ENCODE measurements at regions not wholly inside any gene's neighbourhood (a gene's known extent, or its start where the extent isn't known, plus 50 kb on each side); places are given as distances from the start of the nearest gene placed in this dataset.

DNA sequence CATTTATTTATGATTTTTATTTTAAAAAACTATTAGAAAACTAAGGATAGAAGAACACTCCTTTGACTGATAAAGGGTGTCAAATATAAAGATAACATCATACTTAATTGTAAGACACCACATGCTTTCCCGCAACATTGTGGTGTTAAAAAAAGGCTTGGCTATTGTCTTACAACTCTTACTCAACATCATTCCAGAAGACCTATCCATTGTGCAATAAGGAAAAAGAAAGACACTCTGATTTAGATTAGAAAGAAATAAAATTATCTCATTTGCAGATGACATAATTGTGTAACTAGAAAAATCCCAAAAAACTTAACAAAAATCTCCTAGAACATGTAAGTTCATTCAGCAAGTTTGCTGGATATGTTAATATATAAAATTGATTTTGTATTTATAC lies 296.7 kb upstream of the GNAI1 start:
- no TSS peak for BruUV-seq (replicated peaks)

GRCh38 chr7:79833616-79834015 lies 301.0 kb upstream of the GNAI1 start:
- no peaks in the 10 kb centered on the region for H3K9me1 ChIP-seq (replicated peaks; ENCODE audit: control insufficient read depth, extremely low read depth, insufficient read depth, low read length)
- DNase-seq (ENCODE audit: low read depth, low spot score) (no peak), FAIRE-seq (no peak)
- H3K27me3 ChIP-seq (ENCODE audit: control insufficient read depth in 2 of 2, insufficient read depth in 2 of 2, low read length in 2 of 2), result no peaks in the 10 kb centered on the region
- dilution Hi-C loops (cut with MboI; ENCODE audit: extremely low pct_ligation_motif_present, low sequenced_read_pairs), result no loop called here
- intact Hi-C loops (cut with micrococcal nuclease), result no loop called here
- no peak overlapping the region for H2AFZ ChIP-seq (ENCODE audit: low read depth, low read length)
- TF ChIP-seq POLR2AphosphoS5 (IDR thresholded peaks at IDR 0.05; ENCODE audit: insufficient read depth, low read depth, low read length) (no peak), CTCF (IDR thresholded peaks at IDR 0.05; ENCODE audit: extremely low read depth in 1 of 2, insufficient read depth in 1 of 2, low read depth in 1 of 2, low read length in 2 of 2) (no peak), GATA2 (IDR thresholded peaks at IDR 0.05; ENCODE audit: insufficient read depth, insufficient read length, low read depth, low read length) (no peak), FOS (IDR thresholded peaks at IDR 0.05; ENCODE audit: borderline replicate concordance, insufficient read depth, low read length) (no peak), EZH2 (IDR thresholded peaks at IDR 0.05; ENCODE audit: borderline replicate concordance, low read depth, low read length, severe bottlenecking) (no peak), MAX (IDR thresholded peaks at IDR 0.05; ENCODE audit: insufficient read depth, insufficient read length) (no peak), POLR2A (IDR thresholded peaks at IDR 0.05; ENCODE audit: low read depth, low read length) (no peak), JUN (IDR thresholded peaks at IDR 0.05; ENCODE audit: borderline replicate concordance, insufficient read depth, insufficient read length, low read depth) (no peak), MYC (IDR thresholded peaks at IDR 0.05; ENCODE audit: low read depth, low read length) (no peak)
- no peak overlapping the region for H3K27ac ChIP-seq (ENCODE audit: insufficient read depth, low read depth, low read length)
- H3K4me2 ChIP-seq (ENCODE audit: insufficient read depth, low read length), result no peak overlapping the region
- no peak overlapping the region for H3K9ac ChIP-seq (replicated peaks; ENCODE audit: extremely low read depth, insufficient read depth, low read length)
- BruUV-seq (replicated peaks), result no TSS peak
- no peaks in the 10 kb centered on the region for H3K36me3 ChIP-seq (ENCODE audit: control insufficient read depth in 2 of 2, extremely low read depth in 1 of 2, insufficient read depth in 2 of 2, low read length in 2 of 2)
- H3K79me2 ChIP-seq (ENCODE audit: control insufficient read depth, insufficient read depth, low read length), result no peaks in the 10 kb centered on the region
- H4K20me1 ChIP-seq (replicated peaks; ENCODE audit: control insufficient read depth, extremely low read depth, insufficient read depth, low read length), result no peaks in the 10 kb centered on the region
- ChIA-PET POLR2A (no interaction called here), CTCF (no interaction called here)
- no peaks in the 10 kb centered on the region for H3K4me1 ChIP-seq (ENCODE audit: control insufficient read depth, extremely low read depth, insufficient read depth, low read length)
- no peak overlapping the region for H3K4me3 ChIP-seq (replicated peaks in 1 of 3; ENCODE audit: insufficient read depth in 1 of 3, low read depth in 1 of 3, low read length in 3 of 3)
- no peaks in the 10 kb centered on the region for H3K9me3 ChIP-seq (replicated peaks; ENCODE audit: control insufficient read depth, insufficient read depth, low read length)

More for the DNA sequence above, 296.7 kb upstream of the GNAI1 start:
- POLR2A ChIA-PET, result no interaction called here
- no peak overlapping the region for H3K4me3 ChIP-seq (replicated peaks in 1 of 3; ENCODE audit: insufficient read depth in 1 of 3, low read depth in 1 of 3, low read length in 3 of 3)
- no peaks in the 10 kb centered on the region for H4K20me1 ChIP-seq (replicated peaks; ENCODE audit: control insufficient read depth, extremely low read depth, insufficient read depth, low read length)
- no peaks in the 10 kb centered on the region for H3K36me3 ChIP-seq (ENCODE audit: control insufficient read depth in 2 of 2, extremely low read depth in 1 of 2, insufficient read depth in 2 of 2, low read length in 2 of 2)
- no peak overlapping the region for H3K27ac ChIP-seq (ENCODE audit: insufficient read depth, low read depth, low read length)
- H2AFZ ChIP-seq (ENCODE audit: low read depth, low read length), result no peak overlapping the region
- no peaks in the 10 kb centered on the region for H3K9me3 ChIP-seq (replicated peaks; ENCODE audit: control insufficient read depth, insufficient read depth, low read length)
- no peak overlapping the region for H3K9ac ChIP-seq (replicated peaks; ENCODE audit: extremely low read depth, insufficient read depth, low read length)
- dilution Hi-C loops (cut with MboI; ENCODE audit: extremely low pct_ligation_motif_present, low sequenced_read_pairs) (no loop called here), intact Hi-C loops (cut with micrococcal nuclease) (no loop called here)
- H3K79me2 ChIP-seq (ENCODE audit: control insufficient read depth, insufficient read depth, low read length), result no peaks in the 10 kb centered on the region
- no peak for TF ChIP-seq FOS (IDR thresholded peaks at IDR 0.05; ENCODE audit: borderline replicate concordance, insufficient read depth, low read length)
- TF ChIP-seq GATA2 (IDR thresholded peaks at IDR 0.05; ENCODE audit: insufficient read depth, insufficient read length, low read depth, low read length), result no peak
- TF ChIP-seq CTCF (IDR thresholded peaks at IDR 0.05; ENCODE audit: extremely low read depth in 1 of 2, insufficient read depth in 1 of 2, low read depth in 1 of 2, low read length in 2 of 2), result no peak
- no peak for TF ChIP-seq POLR2A (IDR thresholded peaks at IDR 0.05; ENCODE audit: low read depth, low read length)
- no peak for TF ChIP-seq JUN (IDR thresholded peaks at IDR 0.05; ENCODE audit: borderline replicate concordance, insufficient read depth, insufficient read length, low read depth)
- no peak for DNase-seq (ENCODE audit: low read depth, low spot score)
- CTCF ChIA-PET, result no interaction called here
- no peaks in the 10 kb centered on the region for H3K9me1 ChIP-seq (replicated peaks; ENCODE audit: control insufficient read depth, extremely low read depth, insufficient read depth, low read length)
- no peak overlapping the region for H3K4me2 ChIP-seq (ENCODE audit: insufficient read depth, low read length)
- H3K4me1 ChIP-seq (ENCODE audit: control insufficient read depth, extremely low read depth, insufficient read depth, low read length), result no peaks in the 10 kb centered on the region
- H3K27me3 ChIP-seq (ENCODE audit: control insufficient read depth in 2 of 2, insufficient read depth in 2 of 2, low read length in 2 of 2), result no peaks in the 10 kb centered on the region
- no peak for FAIRE-seq

Data from endothelial cell of umbilical vein (primary cell).